Kidney tubule cell (primary cell): ENCODE measurements at regions not wholly inside any gene's neighbourhood (a gene's known extent, or its start where the extent isn't known, plus 50 kb on each side); places are given as distances from the start of the nearest gene placed in this dataset.
A peak's percentile ranks its signal among the peaks of the same experiment; 100 is the strongest.

Experiments used
- DNase-seq: peaks from one replicate; pipeline ENCODE4 v3.0.0-alpha.2; 2018; ENCODE audit warnings: low spot score

GRCh38 chr17:74082886-74083285, 120.6 kb upstream of the RPL38 start:
- no peak for DNase-seq

- DNase-seq, result no peak
Measured at GRCh38 chr17:74083321-74083720, 120.2 kb upstream of the RPL38 start.

- no peak for DNase-seq
Measured at GRCh38 chr17:74085434-74085833, 118.0 kb upstream of the RPL38 start.

GRCh38 chr17:74087002-74087585, 116.4 kb upstream of the RPL38 start:
- DNase-seq, result no peak

- no peak for DNase-seq
Measured at GRCh38 chr17:74088285-74088933, 115.1 kb upstream of the RPL38 start.

GRCh38 chr17:74088934-74089329, 114.5 kb upstream of the RPL38 start:
- no peak for DNase-seq

GRCh38 chr17:74089380-74089779, 114.1 kb upstream of the RPL38 start:
- DNase-seq, result no peak

GRCh38 chr17:74089869-74090464, 113.5 kb upstream of the RPL38 start:
- peak; percentile 65 for DNase-seq

GRCh38 chr17:74094651-74095050, 108.8 kb upstream of the RPL38 start:
- no peak for DNase-seq

GRCh38 chr17:74096456-74096855, 107.0 kb upstream of the RPL38 start:
- no peak for DNase-seq

GRCh38 chr17:74097450-74098135, 105.9 kb upstream of the RPL38 start:
- no peak for DNase-seq

- DNase-seq, result no peak
Measured at GRCh38 chr17:74098136-74099024, 105.1 kb upstream of the RPL38 start.

- DNase-seq, result no peak
Measured at GRCh38 chr17:74099442-74100340, 103.8 kb upstream of the RPL38 start.

- no peak for DNase-seq
Measured at GRCh38 chr17:74104921-74105320, 98.6 kb upstream of the RPL38 start.

GRCh38 chr17:74107107-74107506, 96.4 kb upstream of the RPL38 start:
- no peak for DNase-seq

- DNase-seq, result no peak
Measured at GRCh38 chr17:74108126-74108705, 95.3 kb upstream of the RPL38 start.

- no peak for DNase-seq
Measured at GRCh38 chr17:74110467-74110866, 93.0 kb upstream of the RPL38 start.

- no peak for DNase-seq
Measured at GRCh38 chr17:74113326-74113725, 90.2 kb upstream of the RPL38 start.

- no peak for DNase-seq
Measured at GRCh38 chr17:74113952-74114351, 89.5 kb upstream of the RPL38 start.

- DNase-seq, result no peak
Measured at GRCh38 chr17:74114881-74115470, 88.5 kb upstream of the RPL38 start.
